WI38 (cell line): ENCODE measurements at regions not wholly inside any gene's neighbourhood (a gene's known extent, or its start where the extent isn't known, plus 50 kb on each side); places are given as distances from the start of the nearest gene placed in this dataset.

ENCODE experiments used
- H3K4me3 ChIP-seq: 2 replicates; pipeline ENCODE4 v1.5.1; 2011; ENCODE audit warnings: low read depth, mild to moderate bottlenecking, control low read depth, low read length
- TF ChIP-seq, protein P1 (sequence below): IDR thresholded peaks from 2 replicates; pipeline ENCODE4 v1.5.1; 2012; ENCODE audit warnings: low read depth, mild to moderate bottlenecking, control low read depth, low read length

DNA sequence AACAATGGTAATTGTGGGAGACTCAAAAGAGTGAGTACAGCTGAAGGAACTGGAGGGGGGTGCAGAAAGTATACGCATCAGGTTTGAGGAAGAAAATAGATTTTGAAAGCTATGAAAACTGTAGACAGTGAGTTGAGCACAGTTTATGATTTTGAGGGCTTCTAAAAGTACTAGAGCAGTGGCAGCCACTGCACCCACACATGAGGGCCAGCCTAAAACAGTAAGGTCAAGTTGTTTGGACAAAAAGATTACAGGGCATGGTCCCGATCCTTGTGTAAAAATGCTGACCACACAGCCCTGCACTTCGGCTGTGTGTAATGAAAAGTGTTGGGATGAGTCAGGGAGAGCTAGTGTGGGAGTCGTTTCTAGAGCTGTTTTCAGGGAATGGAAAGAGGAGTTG is 2282.1 kb downstream of the TP53TG3F start:
- TF ChIP-seq, protein P1, sequence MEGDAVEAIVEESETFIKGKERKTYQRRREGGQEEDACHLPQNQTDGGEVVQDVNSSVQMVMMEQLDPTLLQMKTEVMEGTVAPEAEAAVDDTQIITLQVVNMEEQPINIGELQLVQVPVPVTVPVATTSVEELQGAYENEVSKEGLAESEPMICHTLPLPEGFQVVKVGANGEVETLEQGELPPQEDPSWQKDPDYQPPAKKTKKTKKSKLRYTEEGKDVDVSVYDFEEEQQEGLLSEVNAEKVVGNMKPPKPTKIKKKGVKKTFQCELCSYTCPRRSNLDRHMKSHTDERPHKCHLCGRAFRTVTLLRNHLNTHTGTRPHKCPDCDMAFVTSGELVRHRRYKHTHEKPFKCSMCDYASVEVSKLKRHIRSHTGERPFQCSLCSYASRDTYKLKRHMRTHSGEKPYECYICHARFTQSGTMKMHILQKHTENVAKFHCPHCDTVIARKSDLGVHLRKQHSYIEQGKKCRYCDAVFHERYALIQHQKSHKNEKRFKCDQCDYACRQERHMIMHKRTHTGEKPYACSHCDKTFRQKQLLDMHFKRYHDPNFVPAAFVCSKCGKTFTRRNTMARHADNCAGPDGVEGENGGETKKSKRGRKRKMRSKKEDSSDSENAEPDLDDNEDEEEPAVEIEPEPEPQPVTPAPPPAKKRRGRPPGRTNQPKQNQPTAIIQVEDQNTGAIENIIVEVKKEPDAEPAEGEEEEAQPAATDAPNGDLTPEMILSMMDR, result no peak
- H3K4me3 ChIP-seq, result no peak overlapping the region

DNA sequence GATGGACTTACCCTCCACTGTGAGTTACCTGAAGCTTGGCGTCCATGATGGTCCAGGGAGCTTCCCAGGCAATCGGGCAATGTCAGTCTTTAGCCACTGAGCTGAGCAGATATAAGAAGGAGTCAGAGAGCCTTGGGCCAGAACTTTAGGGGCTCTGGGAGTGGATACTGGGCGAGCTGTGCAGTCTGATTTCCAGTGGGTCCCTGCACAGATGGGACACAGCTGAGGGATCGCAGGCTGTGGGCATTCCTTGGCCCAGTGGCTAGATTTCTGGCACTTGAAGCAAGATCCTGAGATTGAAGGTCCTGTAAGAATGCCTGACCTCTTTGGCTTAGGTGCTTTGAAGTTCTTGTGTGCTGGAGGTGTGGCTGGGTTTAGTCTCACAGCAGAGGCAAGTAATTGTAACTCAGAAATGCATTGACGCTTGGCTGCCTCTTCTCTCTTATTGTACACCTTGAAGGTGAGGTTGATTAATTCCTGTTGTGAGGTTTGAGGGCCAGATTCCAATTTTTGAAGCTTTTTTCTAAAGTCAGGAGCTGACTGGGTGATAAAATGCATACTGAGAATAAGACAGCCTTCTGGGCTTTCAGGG is 2283.8 kb downstream of the TP53TG3F start:
- no peak overlapping the region for H3K4me3 ChIP-seq
- TF ChIP-seq, protein P1, result no peak

DNA sequence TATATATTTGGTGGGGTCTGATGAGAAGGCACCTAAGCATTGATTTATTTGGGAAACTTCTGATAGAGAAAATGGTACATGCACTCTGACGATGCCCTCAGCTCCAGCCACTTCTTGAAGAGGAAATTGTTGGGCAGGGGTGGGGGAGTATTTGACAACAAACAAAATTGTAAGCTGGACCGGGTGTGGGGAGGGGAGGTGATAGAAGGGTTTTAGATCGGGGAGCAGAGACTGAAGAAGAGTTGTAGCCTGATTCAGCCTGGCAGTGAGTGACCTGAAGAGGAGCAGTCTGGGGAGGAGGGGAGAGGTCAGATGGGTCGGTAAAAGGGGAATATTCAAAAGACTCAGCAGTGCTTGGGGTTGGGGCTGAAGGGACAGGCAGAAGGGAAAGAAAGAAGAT is 2284.7 kb downstream of the TP53TG3F start:
- TF ChIP-seq, protein P1, result no peak
- no peak overlapping the region for H3K4me3 ChIP-seq

DNA sequence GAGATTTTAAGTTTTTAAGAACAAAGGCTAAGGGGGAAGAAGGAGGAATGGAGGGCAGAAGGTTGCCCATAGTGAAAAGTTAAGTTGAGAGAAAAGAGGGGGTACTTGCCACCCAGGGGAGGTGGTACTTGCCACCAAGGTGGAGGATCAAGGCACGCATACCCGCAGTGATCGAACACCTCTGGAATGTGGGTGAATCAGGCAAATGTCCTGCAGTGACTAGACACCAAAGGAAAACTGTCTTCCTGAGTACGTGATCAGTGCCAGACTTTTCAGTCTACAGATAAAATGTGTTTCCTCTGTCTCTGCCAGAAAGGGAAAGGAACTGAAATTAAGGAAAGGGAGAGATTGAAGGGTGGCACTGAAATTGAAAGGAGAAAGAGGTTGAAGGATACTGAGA is 2285.3 kb downstream of the TP53TG3F start:
- TF ChIP-seq, protein P1, result no peak
- H3K4me3 ChIP-seq, result no peak overlapping the region

DNA sequence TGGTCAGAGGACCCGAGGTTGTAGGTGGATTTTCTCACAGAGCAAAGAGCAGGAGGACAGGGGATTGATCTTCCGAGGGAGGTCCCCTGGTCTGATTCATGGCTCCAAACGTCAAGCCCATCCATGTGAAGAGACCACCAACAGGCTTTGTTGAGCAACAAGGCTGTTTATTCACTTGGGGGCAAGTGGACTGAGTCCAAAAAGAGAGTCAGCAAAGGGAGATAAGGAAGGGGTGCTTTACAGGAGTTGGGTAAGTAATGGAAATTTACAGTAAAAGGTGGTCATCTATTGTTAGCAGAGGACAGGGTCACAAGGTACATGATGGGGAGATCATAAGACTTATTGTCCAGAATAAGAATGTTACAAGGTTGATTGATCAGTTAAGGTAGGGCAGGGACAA is 2285.8 kb downstream of the TP53TG3F start:
- no peak overlapping the region for H3K4me3 ChIP-seq
- TF ChIP-seq, protein P1, result no peak

DNA sequence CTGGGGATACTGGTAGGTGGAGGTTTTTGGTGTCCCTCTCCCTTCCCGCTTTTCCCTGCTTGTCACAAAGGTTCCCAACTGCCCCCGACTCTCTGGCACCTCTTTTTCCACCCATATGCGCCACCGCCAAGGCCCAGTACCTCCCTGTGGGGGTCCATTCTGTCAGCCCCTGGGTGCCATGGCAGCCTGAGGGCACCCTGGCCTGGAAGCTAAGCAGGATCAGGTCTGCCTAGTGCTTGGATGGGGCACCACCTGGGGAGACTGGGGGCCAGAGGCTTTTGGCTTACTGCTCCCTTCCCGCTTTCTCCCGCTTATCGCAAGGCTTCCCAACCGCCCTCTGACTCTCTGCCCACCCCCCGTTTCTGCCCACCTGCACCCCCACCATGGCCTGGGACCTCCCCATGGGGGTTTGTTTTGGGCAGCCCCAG is 2286.4 kb downstream of the TP53TG3F start:
- TF ChIP-seq, protein P1, result no peak
- H3K4me3 ChIP-seq, result no peak overlapping the region

DNA sequence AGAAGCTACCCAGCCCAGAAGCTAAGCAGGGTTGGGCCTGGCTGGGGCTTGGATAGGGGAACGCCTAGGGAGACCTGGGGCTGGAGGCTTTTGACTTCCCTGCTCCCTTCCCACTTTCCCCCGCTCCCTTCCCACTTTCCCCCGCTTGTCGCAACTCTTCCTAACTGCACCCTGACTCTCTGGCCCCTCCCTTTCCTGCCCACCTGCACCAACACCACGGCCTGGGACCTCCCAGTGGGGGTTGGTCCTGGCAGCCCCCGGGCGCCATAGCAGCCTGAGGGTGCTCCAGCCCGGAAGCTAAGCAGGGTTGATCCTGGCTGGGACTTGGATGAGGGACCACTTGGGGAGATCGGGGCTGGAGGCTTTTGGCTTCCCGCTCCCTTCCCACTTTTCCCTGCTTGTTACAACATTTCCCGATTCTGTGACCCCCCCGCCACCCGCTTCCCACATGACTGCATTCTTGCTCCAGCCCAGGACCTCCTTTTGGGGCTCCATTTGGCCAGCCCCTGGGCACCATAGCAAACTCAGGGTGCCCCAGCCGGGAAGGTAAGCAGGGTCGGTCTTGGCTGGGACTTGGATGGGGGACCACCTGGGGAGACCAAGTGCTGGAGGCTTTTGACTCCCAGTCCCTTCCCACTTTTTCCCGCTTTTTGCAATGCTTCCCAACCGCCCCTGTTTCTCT is 2287.0 kb downstream of the TP53TG3F start:
- no peak overlapping the region for H3K4me3 ChIP-seq
- TF ChIP-seq, protein P1, result no peak
